ENCODE measurements at regions not wholly inside any gene's neighbourhood (a gene's known extent, or its start where the extent isn't known, plus 50 kb on each side); places are given as distances from the start of the nearest gene placed in this dataset.

DNA sequence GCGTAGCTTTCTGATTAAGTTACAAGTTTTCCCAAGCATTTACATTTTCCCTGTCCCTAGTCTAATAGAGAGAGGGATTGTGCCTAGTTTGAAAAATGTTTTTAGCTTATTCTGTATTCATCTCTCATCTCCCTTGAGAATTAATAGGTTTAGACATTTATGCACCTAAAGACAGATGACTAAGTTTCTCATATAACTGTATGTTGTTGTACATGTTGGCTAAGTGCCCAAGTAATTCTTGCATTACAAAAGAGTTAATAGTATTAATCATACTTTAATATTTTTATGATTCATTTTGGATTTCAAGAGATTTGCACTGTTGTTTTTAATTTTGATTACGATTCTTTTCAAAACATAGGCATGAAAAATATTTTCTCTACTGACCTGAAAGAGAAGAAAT is 109.0 kb upstream of the TBL1XR1 start:
- TF ChIP-seq, protein P1, sequence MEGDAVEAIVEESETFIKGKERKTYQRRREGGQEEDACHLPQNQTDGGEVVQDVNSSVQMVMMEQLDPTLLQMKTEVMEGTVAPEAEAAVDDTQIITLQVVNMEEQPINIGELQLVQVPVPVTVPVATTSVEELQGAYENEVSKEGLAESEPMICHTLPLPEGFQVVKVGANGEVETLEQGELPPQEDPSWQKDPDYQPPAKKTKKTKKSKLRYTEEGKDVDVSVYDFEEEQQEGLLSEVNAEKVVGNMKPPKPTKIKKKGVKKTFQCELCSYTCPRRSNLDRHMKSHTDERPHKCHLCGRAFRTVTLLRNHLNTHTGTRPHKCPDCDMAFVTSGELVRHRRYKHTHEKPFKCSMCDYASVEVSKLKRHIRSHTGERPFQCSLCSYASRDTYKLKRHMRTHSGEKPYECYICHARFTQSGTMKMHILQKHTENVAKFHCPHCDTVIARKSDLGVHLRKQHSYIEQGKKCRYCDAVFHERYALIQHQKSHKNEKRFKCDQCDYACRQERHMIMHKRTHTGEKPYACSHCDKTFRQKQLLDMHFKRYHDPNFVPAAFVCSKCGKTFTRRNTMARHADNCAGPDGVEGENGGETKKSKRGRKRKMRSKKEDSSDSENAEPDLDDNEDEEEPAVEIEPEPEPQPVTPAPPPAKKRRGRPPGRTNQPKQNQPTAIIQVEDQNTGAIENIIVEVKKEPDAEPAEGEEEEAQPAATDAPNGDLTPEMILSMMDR (IDR thresholded peaks at IDR 0.05; ENCODE audit: low read depth, low read length) = no peak
- no peak overlapping the region for H3K4me3 ChIP-seq (ENCODE audit: low read depth, low read length)

DNA sequence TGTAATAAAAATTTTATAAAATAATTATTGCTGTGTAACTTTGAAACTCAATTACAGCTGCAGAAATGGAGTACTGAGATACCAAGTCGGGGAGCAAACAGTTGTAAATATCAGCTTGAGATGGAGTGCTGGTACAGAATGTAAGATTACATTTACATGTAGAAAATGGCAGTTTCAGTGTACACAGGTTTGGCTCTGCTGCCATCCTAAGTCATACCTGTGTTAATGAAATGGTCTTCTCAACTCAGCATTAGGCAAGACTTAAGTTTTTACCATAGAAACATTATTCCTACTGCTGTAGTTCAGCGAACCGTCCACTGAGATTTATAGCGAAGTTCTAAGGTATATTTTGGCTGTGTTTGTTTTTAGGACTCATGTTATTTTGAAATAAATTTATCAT is 110.1 kb upstream of the TBL1XR1 start:
- TF ChIP-seq, protein P1 (IDR thresholded peaks at IDR 0.05; ENCODE audit: low read depth, low read length) = no peak

GRCh38 chr3:177307826-177308225 is 110.5 kb upstream of the TBL1XR1 start:
- H3K4me3 ChIP-seq (ENCODE audit: low read depth, low read length) = no peak overlapping the region
- TF ChIP-seq, protein P1 (IDR thresholded peaks at IDR 0.05; ENCODE audit: low read depth, low read length) = no peak

More for the DNA sequence above, 110.1 kb upstream of the TBL1XR1 start:
- H3K4me3 ChIP-seq (ENCODE audit: low read depth, low read length) = no peak overlapping the region

GRCh38 chr3:177308286-177308685 is 111.0 kb upstream of the TBL1XR1 start:
- no peak overlapping the region for H3K4me3 ChIP-seq (ENCODE audit: low read depth, low read length)
- TF ChIP-seq, protein P1 (IDR thresholded peaks at IDR 0.05; ENCODE audit: low read depth, low read length) = no peak

DNA sequence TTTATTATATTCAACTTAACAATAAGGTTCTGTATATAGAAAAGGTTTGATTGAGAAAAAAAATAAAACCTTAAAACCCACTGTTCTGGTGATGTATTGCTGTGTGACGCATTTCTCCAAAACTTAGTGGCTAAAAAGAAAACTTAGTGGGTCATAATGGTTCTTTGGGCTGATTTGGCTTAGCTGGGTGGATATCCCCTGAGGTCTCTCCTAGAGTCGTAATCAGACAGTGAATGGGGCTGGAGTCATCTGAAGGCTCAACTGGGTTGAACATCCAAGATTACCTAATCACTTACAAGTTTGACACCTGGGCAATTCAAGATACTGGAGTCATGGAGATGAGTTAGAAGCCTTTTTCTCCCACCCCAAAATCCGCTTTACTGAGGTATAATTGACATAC is 111.6 kb upstream of the TBL1XR1 start:
- TF ChIP-seq, protein P1 (IDR thresholded peaks at IDR 0.05; ENCODE audit: low read depth, low read length) = no peak
- H3K4me3 ChIP-seq (ENCODE audit: low read depth, low read length) = no peak overlapping the region

- no peak overlapping the region for H3K4me3 ChIP-seq (ENCODE audit: low read depth, low read length)
- TF ChIP-seq, protein P1 (IDR thresholded peaks at IDR 0.05; ENCODE audit: low read depth, low read length) = no peak
Measured at GRCh38 chr3:177312491-177312890, 115.2 kb upstream of the TBL1XR1 start.

DNA sequence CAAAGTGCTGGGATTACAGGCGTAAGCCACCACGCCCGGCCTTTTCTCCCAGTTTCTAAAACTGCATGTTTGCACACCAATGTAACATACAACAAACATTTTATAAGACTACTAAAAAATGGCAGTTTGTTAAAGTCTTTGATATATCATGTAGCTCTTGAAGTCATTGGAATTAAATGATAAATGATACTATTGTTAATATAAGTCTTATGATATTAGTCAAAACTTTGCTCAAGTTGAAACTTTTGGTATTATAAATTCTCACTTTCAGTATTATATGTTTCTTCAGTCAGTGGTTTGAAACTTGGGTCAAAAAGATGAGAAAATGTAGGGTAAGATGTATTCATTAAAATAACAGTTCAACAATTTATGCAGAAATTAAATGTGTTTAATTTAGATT is 117.6 kb upstream of the TBL1XR1 start:
- H3K4me3 ChIP-seq (ENCODE audit: low read depth, low read length) = no peak overlapping the region
- TF ChIP-seq, protein P1 (IDR thresholded peaks at IDR 0.05; ENCODE audit: low read depth, low read length) = no peak

Measured in WI38 (cell line).